ENCODE measurements at regions not wholly inside any gene's neighbourhood (a gene's known extent, or its start where the extent isn't known, plus 50 kb on each side); places are given as distances from the start of the nearest gene placed in this dataset.
A peak's percentile ranks its signal among the peaks of the same experiment; 100 is the strongest.

DNA sequence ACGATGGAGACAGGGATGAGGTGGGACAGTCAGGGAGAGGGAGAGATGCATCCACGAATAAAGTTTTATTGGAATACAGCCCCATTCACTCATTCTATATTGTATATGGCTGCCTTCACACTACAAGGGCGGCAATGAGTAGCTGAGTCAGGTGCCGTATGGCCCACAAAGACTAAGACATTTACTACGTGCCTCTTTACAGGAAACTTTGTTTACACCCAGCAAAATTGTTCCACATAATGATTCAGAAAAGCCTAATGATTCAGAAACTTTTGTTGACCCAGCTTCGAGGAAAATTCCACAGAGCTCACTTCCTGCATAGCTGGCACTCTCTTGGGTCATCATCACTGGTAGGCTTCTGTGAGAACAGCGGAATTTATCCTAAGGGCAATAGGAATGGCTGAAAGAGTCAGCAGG lies 87.3 kb upstream of the PEG3 start:
- no peak for DNase-seq (ENCODE audit: low spot score)
- in situ Hi-C loops (cut with MboI; ENCODE audit: low sequenced_read_pairs, unreplicated experiment): no loop called here
- TF ChIP-seq, protein P1, sequence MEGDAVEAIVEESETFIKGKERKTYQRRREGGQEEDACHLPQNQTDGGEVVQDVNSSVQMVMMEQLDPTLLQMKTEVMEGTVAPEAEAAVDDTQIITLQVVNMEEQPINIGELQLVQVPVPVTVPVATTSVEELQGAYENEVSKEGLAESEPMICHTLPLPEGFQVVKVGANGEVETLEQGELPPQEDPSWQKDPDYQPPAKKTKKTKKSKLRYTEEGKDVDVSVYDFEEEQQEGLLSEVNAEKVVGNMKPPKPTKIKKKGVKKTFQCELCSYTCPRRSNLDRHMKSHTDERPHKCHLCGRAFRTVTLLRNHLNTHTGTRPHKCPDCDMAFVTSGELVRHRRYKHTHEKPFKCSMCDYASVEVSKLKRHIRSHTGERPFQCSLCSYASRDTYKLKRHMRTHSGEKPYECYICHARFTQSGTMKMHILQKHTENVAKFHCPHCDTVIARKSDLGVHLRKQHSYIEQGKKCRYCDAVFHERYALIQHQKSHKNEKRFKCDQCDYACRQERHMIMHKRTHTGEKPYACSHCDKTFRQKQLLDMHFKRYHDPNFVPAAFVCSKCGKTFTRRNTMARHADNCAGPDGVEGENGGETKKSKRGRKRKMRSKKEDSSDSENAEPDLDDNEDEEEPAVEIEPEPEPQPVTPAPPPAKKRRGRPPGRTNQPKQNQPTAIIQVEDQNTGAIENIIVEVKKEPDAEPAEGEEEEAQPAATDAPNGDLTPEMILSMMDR (IDR thresholded peaks at IDR 0.05; ENCODE audit: borderline replicate concordance, control extremely low read depth, extremely low read depth, insufficient read depth, missing control alignments): no peak

GRCh38 chr19:56930647-56931535 lies 90.4 kb upstream of the PEG3 start:
- no peak for DNase-seq (ENCODE audit: low spot score)
- in situ Hi-C loops (cut with MboI; ENCODE audit: low sequenced_read_pairs, unreplicated experiment): no loop called here
- TF ChIP-seq, protein P1 (IDR thresholded peaks at IDR 0.05; ENCODE audit: borderline replicate concordance, control extremely low read depth, extremely low read depth, insufficient read depth, missing control alignments): no peak

DNA sequence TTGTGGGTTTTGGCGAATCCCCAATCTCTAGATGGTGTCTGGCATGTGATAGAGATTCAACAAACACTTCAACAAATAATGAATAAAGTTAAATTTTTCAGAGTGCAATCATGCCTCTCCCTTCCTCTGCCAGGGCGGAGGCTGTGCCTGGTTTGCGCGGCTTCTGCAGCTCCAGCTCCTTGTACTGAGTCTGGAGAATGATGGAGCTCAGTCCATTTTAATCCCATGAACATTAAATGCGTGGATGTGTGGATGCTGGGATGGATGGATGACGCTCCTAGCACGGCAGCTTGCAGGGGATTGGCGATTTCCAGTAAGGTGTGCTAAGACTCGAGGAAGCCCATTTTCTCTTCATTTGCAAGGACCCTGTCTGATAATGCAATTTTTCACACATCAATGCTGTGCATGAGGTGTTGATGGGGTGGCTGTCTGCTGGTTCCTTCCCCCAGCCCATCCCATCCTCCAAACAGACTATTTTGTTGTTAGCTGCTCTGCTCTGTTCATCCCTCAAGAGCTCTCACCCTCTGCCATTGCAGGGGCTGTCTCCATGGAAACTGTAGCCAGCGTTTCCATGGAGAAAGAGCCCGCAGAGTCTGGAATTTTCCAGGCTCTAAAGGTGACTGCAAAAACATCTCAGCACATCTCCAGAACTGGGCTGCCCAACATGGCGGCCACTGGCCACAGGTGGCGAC lies 92.6 kb upstream of the PEG3 start:
- DNase-seq (ENCODE audit: low spot score): no peak
- TF ChIP-seq, protein P1 (IDR thresholded peaks at IDR 0.05; ENCODE audit: borderline replicate concordance, control extremely low read depth, extremely low read depth, insufficient read depth, missing control alignments): no peak

DNA sequence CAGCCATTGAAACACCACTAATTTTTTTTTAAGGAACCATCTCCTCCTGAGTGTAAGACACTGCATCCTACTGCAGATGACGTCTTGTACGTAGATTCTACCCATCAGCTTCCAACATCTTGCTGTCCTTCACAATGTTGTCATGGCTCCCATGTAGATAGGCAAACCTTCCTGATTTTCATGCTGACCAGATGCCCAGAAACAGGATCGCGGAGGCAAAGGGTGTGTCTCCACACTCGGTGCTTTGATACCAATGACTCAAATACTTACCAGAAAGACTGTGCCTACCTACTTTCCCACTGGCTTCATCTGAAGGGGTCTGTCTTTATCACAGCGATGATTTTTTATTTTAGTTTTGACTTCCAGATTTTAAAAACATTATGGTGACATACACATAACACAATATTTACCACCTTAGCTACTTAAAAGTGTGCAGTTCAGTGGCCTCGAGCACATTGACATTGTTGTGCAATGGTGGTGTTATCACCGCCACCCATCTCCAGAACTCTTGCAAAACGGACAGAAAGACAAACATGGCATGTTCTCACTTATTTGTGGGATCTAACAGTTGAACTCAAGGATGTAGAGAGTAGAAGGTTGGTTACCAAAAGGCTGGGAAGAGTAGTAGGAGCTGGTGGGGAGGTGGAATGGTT lies 94.0 kb upstream of the PEG3 start:
- no peak for DNase-seq (ENCODE audit: low spot score)
- TF ChIP-seq, protein P1 (IDR thresholded peaks at IDR 0.05; ENCODE audit: borderline replicate concordance, control extremely low read depth, extremely low read depth, insufficient read depth, missing control alignments): no peak
- in situ Hi-C loops (cut with MboI; ENCODE audit: low sequenced_read_pairs, unreplicated experiment): no loop called here

More for the DNA sequence above, 92.6 kb upstream of the PEG3 start:
- in situ Hi-C loops (cut with MboI; ENCODE audit: low sequenced_read_pairs, unreplicated experiment): no loop called here

- TF ChIP-seq, protein P1 (IDR thresholded peaks at IDR 0.05; ENCODE audit: borderline replicate concordance, control extremely low read depth, extremely low read depth, insufficient read depth, missing control alignments): no peak
- DNase-seq (ENCODE audit: low spot score): no peak
- in situ Hi-C loops (cut with MboI; ENCODE audit: low sequenced_read_pairs, unreplicated experiment): no loop called here
These were observed 99.4 kb upstream of the PEG3 start for GRCh38 chr19:56939951-56940350.

DNA sequence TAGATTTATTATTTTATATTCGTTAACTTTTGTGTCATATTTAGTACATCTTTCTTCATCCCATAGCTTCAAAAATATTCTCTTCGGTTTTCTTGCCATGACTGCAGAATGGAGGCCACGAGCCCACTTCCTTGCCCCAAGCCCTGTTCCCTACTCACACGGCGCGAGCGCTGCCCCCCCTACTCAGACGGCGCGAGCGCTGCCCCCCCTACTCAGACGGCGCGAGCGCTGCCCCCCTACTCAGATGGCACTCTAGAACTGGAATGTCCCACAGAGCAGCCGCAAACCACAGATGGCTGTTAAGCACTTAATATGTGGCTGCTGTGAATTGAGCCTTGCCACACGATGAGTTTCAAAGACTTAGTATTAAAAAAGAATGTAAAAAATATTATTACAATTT lies 102.2 kb upstream of the PEG3 start:
- TF ChIP-seq, protein P1 (IDR thresholded peaks at IDR 0.05; ENCODE audit: borderline replicate concordance, control extremely low read depth, extremely low read depth, insufficient read depth, missing control alignments): no peak
- peak; percentile 36 for DNase-seq (ENCODE audit: low spot score)
- in situ Hi-C loops (cut with MboI; ENCODE audit: low sequenced_read_pairs, unreplicated experiment): no loop called here

All from GM13976 (cell line).